22Rv1 (cell line): ENCODE measurements at regions not wholly inside any gene's neighbourhood (a gene's known extent, or its start where the extent isn't known, plus 50 kb on each side); places are given as distances from the start of the nearest gene placed in this dataset.

ENCODE experiments used
- ZFX ChIP-seq: fragments of 450-650 bp; IDR thresholded peaks from 2 replicates; pipeline ENCODE4 v1.6.1; 2017; ENCODE audit warnings: antibody characterized with exemption, borderline replicate concordance
- TF ChIP-seq, protein P1 (sequence below): fragments of 450-650 bp; IDR thresholded peaks from 2 replicates; pipeline ENCODE4 v1.5.1; 2017; ENCODE audit warnings: mild to moderate bottlenecking

GRCh38 chr6:156190270-156190669 lies 586.9 kb upstream of the ARID1B start:
- TF ChIP-seq, protein P1, sequence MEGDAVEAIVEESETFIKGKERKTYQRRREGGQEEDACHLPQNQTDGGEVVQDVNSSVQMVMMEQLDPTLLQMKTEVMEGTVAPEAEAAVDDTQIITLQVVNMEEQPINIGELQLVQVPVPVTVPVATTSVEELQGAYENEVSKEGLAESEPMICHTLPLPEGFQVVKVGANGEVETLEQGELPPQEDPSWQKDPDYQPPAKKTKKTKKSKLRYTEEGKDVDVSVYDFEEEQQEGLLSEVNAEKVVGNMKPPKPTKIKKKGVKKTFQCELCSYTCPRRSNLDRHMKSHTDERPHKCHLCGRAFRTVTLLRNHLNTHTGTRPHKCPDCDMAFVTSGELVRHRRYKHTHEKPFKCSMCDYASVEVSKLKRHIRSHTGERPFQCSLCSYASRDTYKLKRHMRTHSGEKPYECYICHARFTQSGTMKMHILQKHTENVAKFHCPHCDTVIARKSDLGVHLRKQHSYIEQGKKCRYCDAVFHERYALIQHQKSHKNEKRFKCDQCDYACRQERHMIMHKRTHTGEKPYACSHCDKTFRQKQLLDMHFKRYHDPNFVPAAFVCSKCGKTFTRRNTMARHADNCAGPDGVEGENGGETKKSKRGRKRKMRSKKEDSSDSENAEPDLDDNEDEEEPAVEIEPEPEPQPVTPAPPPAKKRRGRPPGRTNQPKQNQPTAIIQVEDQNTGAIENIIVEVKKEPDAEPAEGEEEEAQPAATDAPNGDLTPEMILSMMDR, result no peak
- TF ChIP-seq ZFX, result no peak
